Endometrium (tissue), 2 donors: ENCODE measurements at regions not wholly inside any gene's neighbourhood (a gene's known extent, or its start where the extent isn't known, plus 50 kb on each side); places are given as distances from the start of the nearest gene placed in this dataset.

Source experiments
- FAIRE-seq: peaks from 2 replicates; lab custom pipeline; 2012; peaks lifted over from hg19 to GRCh38; lab: Jason Lieb, UNC
- donor health status: control.
- donor health status: control.

GRCh38 chr12:19572920-19573558 lies 133.7 kb downstream of the AEBP2 start:
- no peak for FAIRE-seq

GRCh38 chr12:19573866-19574265 lies 134.6 kb downstream of the AEBP2 start:
- no peak for FAIRE-seq

- FAIRE-seq, result no peak
Observed at GRCh38 chr12:19574601-19575000, 135.3 kb downstream of the AEBP2 start.

- peak; percentile 61 for FAIRE-seq
Observed at GRCh38 chr12:19575337-19576243, 136.3 kb downstream of the AEBP2 start.

- FAIRE-seq, result no peak
Observed at GRCh38 chr12:19576506-19577280, 137.4 kb downstream of the AEBP2 start.

- FAIRE-seq, result peak; percentile 12
Observed at GRCh38 chr12:19577281-19577530, 137.9 kb downstream of the AEBP2 start.

- no peak for FAIRE-seq
Observed at GRCh38 chr12:19584732-19585131, 145.4 kb downstream of the AEBP2 start.

GRCh38 chr12:19588951-19589350 lies 149.7 kb downstream of the AEBP2 start:
- FAIRE-seq, result no peak

GRCh38 chr12:19591951-19592350 lies 152.7 kb downstream of the AEBP2 start:
- FAIRE-seq, result no peak

- peak; percentile 96 for FAIRE-seq
Observed at GRCh38 chr12:19596434-19597166, 157.3 kb downstream of the AEBP2 start.

GRCh38 chr12:19597167-19598026 lies 158.1 kb downstream of the AEBP2 start:
- FAIRE-seq, result no peak

GRCh38 chr12:19605720-19606119 lies 166.4 kb downstream of the AEBP2 start:
- no peak for FAIRE-seq

- FAIRE-seq, result no peak
Observed at GRCh38 chr12:19608039-19608438, 168.7 kb downstream of the AEBP2 start.

- no peak for FAIRE-seq
Observed at GRCh38 chr12:19613051-19613535, 173.8 kb downstream of the AEBP2 start.

- no peak for FAIRE-seq
Observed at GRCh38 chr12:19614601-19615383, 175.5 kb downstream of the AEBP2 start.

- FAIRE-seq, result no peak
Observed at GRCh38 chr12:19615384-19615725, 176.1 kb downstream of the AEBP2 start.

- FAIRE-seq, result no peak
Observed at GRCh38 chr12:19616781-19617180, 177.5 kb downstream of the AEBP2 start.

- FAIRE-seq, result no peak
Observed at GRCh38 chr12:19620222-19620621, 180.9 kb downstream of the AEBP2 start.

- FAIRE-seq, result no peak
Observed at GRCh38 chr12:19623751-19624399, 184.6 kb downstream of the AEBP2 start.

GRCh38 chr12:19624491-19624890 lies 185.2 kb downstream of the AEBP2 start:
- FAIRE-seq, result peak; percentile 96
